H1 (cell line): ENCODE measurements at regions not wholly inside any gene's neighbourhood (a gene's known extent, or its start where the extent isn't known, plus 50 kb on each side); places are given as distances from the start of the nearest gene placed in this dataset.

Experiments used
- CTCF ChIA-PET: fragments of 300-600 bp; sonication (Branson Sonifier 250); formaldehyde crosslinking; loops from one replicate; lab custom pipeline; 2021; ENCODE audit not compliant: partially characterized antibody; lab: Charles Lee
- POLR2A ChIA-PET: fragments of 300-600 bp; sonication (Branson Sonifier 250); formaldehyde crosslinking; loops from one replicate; lab custom pipeline; 2021; ENCODE audit warnings: inconsistent platforms; ENCODE audit not compliant: partially characterized antibody; lab: Charles Lee
- DNase-seq, 2 experiments: peaks; one replicate each; pipeline versions ENCODE4 v3.0.0 to v3.0.0-alpha.2; 2010 to 2022; ENCODE audit warnings: low spot score in 2 of 2, low read depth in 1 of 2, mixed read lengths in 1 of 2
- FAIRE-seq: peaks from 2 replicates; lab custom pipeline; 2011; peaks lifted over from hg19 to GRCh38; lab: Jason Lieb, UNC
- H2AFZ ChIP-seq: 2 replicates; pipeline ENCODE4 v1.8.1; 2012; ENCODE audit warnings: low read length, inconsistent platforms
- H2AK5ac ChIP-seq: 2 replicates; pipeline ENCODE4 v1.6.1; 2013; ENCODE audit warnings: low read depth, low read length
- H2BK120ac ChIP-seq: replicated peaks from 2 replicates; pipeline ENCODE3; 2013; ENCODE audit warnings: low read depth, low read length, inconsistent platforms
- H2BK12ac ChIP-seq: 2 replicates; pipeline ENCODE4 v1.6.1; 2013; ENCODE audit warnings: low read depth, low read length
- H2BK15ac ChIP-seq: 2 replicates; pipeline ENCODE4 v1.6.1; 2013; ENCODE audit warnings: low read length
- H2BK20ac ChIP-seq: 2 replicates; pipeline ENCODE4 v1.6.1; 2013; ENCODE audit warnings: low read length
- H2BK5ac ChIP-seq: 2 replicates; pipeline ENCODE4 v1.6.1; 2013; ENCODE audit warnings: low read depth, low read length
- H3K14ac ChIP-seq: 2 replicates; pipeline ENCODE4 v1.6.1; 2013; ENCODE audit warnings: inconsistent platforms; ENCODE audit not compliant: insufficient read length
- H3K18ac ChIP-seq: 2 replicates; pipeline ENCODE4 v1.6.1; 2013; ENCODE audit warnings: low read length; ENCODE audit errors: extremely low read depth
- H3K23ac ChIP-seq: 2 replicates; pipeline ENCODE4 v1.6.1; 2013; ENCODE audit warnings: inconsistent platforms; ENCODE audit not compliant: insufficient read length
- H3K23me2 ChIP-seq: 2 replicates; pipeline ENCODE4 v1.6.1; 2013; ENCODE audit warnings: low read depth, low read length
- H3K27ac ChIP-seq: 2 replicates; pipeline ENCODE4 v1.6.1; 2011; ENCODE audit warnings: low read depth, low read length, inconsistent platforms
- H3K27me3 ChIP-seq, 4 experiments: replicated peaks in 1 of 4; 1 replicate in 1 of 4; 2 replicates in 3 of 4; pipeline versions ENCODE4 v1.6.1 to v1.8.1; 2011 to 2013; ENCODE audit warnings: low read length in 3 of 4, mild to moderate bottlenecking in 3 of 4, inconsistent platforms in 2 of 4, mixed read lengths in 2 of 4, moderate library complexity in 1 of 4; ENCODE audit not compliant: control insufficient read depth in 3 of 4, insufficient read depth in 3 of 4; ENCODE audit errors: extremely low read depth in 1 of 4
- H3K36me3 ChIP-seq, 4 experiments: 2 replicates each; pipeline versions ENCODE4 v1.6.1 to v1.8.1; 2011 to 2013; ENCODE audit warnings: mild to moderate bottlenecking in 4 of 4, low read length in 3 of 4, moderate library complexity in 2 of 4, control low read depth in 1 of 4, inconsistent platforms in 1 of 4; ENCODE audit not compliant: insufficient read depth in 4 of 4, control insufficient read depth in 2 of 4
- H3K4ac ChIP-seq: replicated peaks from 2 replicates; pipeline ENCODE3; 2013; ENCODE audit warnings: low read length, low read depth, mixed read lengths, inconsistent platforms; ENCODE audit not compliant: insufficient read length
- H3K4me1 ChIP-seq, 4 experiments: replicated peaks in 1 of 4; 1 replicate in 1 of 4; 2 replicates in 3 of 4; pipeline versions ENCODE4 v1.6.1 to v1.8.1; 2011 to 2013; ENCODE audit warnings: low read length in 3 of 4, inconsistent platforms in 2 of 4, mixed read lengths in 1 of 4; ENCODE audit not compliant: insufficient read depth in 4 of 4, control insufficient read depth in 3 of 4
- H3K4me2 ChIP-seq, 2 experiments: 2 replicates each; pipeline versions ENCODE4 v1.6.1 to v1.8.1; 2011 to 2013; ENCODE audit warnings: low read depth in 2 of 2, low read length in 2 of 2, control low read depth in 1 of 2, inconsistent platforms in 1 of 2, mild to moderate bottlenecking in 1 of 2; ENCODE audit not compliant: insufficient read depth in 1 of 2
- H3K4me3 ChIP-seq, 4 experiments: fragments of 200-600, 300-600 bp in 1 of 4; sonication (generic), shearing (Covaris generic), sonication (Bioruptor Twin) in 1 of 4; 2 replicates each; pipeline versions ENCODE4 v1.5.1 to v1.8.1; 2011 to 2016; ENCODE audit warnings: low read length in 4 of 4, low read depth in 3 of 4, control low read depth in 2 of 4, inconsistent platforms in 2 of 4, mild to moderate bottlenecking in 2 of 4, mixed read lengths in 1 of 4, moderate library complexity in 1 of 4; ENCODE audit not compliant: insufficient read depth in 2 of 4; ENCODE audit errors: extremely low read depth in 1 of 4
- H3K56ac ChIP-seq: replicated peaks from 2 replicates; pipeline ENCODE3; 2013; ENCODE audit warnings: low read depth, mild to moderate bottlenecking, mixed read lengths, low read length, inconsistent platforms; ENCODE audit not compliant: insufficient read length
- H3K79me1 ChIP-seq: 2 replicates; pipeline ENCODE4 v1.6.1; 2013; ENCODE audit warnings: low read depth, low read length, control low read depth
- H3K79me2 ChIP-seq, 2 experiments: 2 replicates each; pipeline versions ENCODE4 v1.6.1 to v1.8.1; 2012 to 2013; ENCODE audit warnings: low read length in 2 of 2, mild to moderate bottlenecking in 2 of 2, inconsistent platforms in 1 of 2; ENCODE audit not compliant: insufficient read depth in 2 of 2, control insufficient read depth in 1 of 2
- H3K9ac ChIP-seq, 4 experiments: replicated peaks in 1 of 4; 1 replicate in 1 of 4; 2 replicates in 3 of 4; pipeline versions ENCODE4 v1.6.1 to v1.8.1; 2011 to 2013; ENCODE audit warnings: low read depth in 3 of 4, low read length in 3 of 4, control low read depth in 2 of 4, mild to moderate bottlenecking in 2 of 4, moderate library complexity in 2 of 4, inconsistent platforms in 1 of 4; ENCODE audit errors: extremely low read depth in 1 of 4
- H3K9me3 ChIP-seq, 2 experiments: 2 replicates each; pipeline versions ENCODE4 v1.6.1 to v1.8.1; 2012 to 2013; ENCODE audit warnings: mild to moderate bottlenecking in 2 of 2, moderate library complexity in 2 of 2, control low read depth in 1 of 2, inconsistent platforms in 1 of 2, low read depth in 1 of 2, low read length in 1 of 2, mixed read lengths in 1 of 2; ENCODE audit not compliant: insufficient read depth in 2 of 2
- H4K20me1 ChIP-seq, 2 experiments: replicated peaks in 1 of 2; 2 replicates each; pipeline versions ENCODE3 to v1.8.1; 2011 to 2013; ENCODE audit warnings: inconsistent platforms in 2 of 2, low read length in 2 of 2, mild to moderate bottlenecking in 1 of 2; ENCODE audit not compliant: insufficient read depth in 2 of 2, control insufficient read depth in 1 of 2
- H4K5ac ChIP-seq: 2 replicates; pipeline ENCODE4 v1.6.1; 2013; ENCODE audit warnings: low read length, low read depth, mixed read lengths, inconsistent platforms; ENCODE audit not compliant: insufficient read length
- H4K8ac ChIP-seq: 2 replicates; pipeline ENCODE4 v1.8.0; 2013; ENCODE audit warnings: mild to moderate bottlenecking, moderate library complexity, low read length, inconsistent platforms; ENCODE audit not compliant: insufficient read depth; ENCODE audit errors: extremely low read depth
- H4K91ac ChIP-seq: replicated peaks from 2 replicates; pipeline ENCODE3; 2013; ENCODE audit warnings: low read length, mixed read lengths, inconsistent platforms; ENCODE audit not compliant: insufficient read length
- E2F6 ChIP-seq: IDR thresholded peaks from 2 replicates; pipeline ENCODE4 v1.6.1; 2012; ENCODE audit warnings: inconsistent platforms
- EGR1 ChIP-seq: IDR thresholded peaks from 2 replicates; pipeline ENCODE4 v1.6.1; 2011; ENCODE audit warnings: low read depth, low read length, borderline replicate concordance
- GABPA ChIP-seq: IDR thresholded peaks from 2 replicates; pipeline ENCODE4 v1.6.1; 2011; ENCODE audit warnings: mild to moderate bottlenecking, low read length, moderate library complexity, borderline replicate concordance; ENCODE audit not compliant: insufficient read depth
- MAFK ChIP-seq: IDR thresholded peaks from 2 replicates; pipeline ENCODE4 v1.6.1; 2012; ENCODE audit warnings: low read depth, mild to moderate bottlenecking, improper control_type of control experiment, low read length
- NRF1 ChIP-seq: IDR thresholded peaks from 2 replicates; pipeline ENCODE4 v1.6.1; 2011; ENCODE audit warnings: mild to moderate bottlenecking, low read depth, low read length, improper control_type of control experiment
- SP1 ChIP-seq: IDR thresholded peaks from 2 replicates; pipeline ENCODE4 v1.6.1; 2011; ENCODE audit warnings: low read depth, low read length
- SRF ChIP-seq: IDR thresholded peaks from 2 replicates; pipeline ENCODE4 v1.6.1; 2011; ENCODE audit warnings: mild to moderate bottlenecking, low read depth, low read length, moderate library complexity
- WGBS, 2 experiments: shearing (Covaris generic) in 1 of 2; methylation state at CpG; one replicate each; pipeline versions ENCODE4 v1.1.6 to v1.1.7; 2013 to 2015; ENCODE audit warnings: low lambda C conversion rate in 2 of 2, mixed read lengths in 2 of 2, inconsistent platforms in 1 of 2, low coverage in 1 of 2, missing lambda C conversion rate in 1 of 2; ENCODE audit not compliant: insufficient replicate concordance in 2 of 2, insufficient coverage in 1 of 2, insufficient read length in 1 of 2; ENCODE audit errors: extremely low coverage in 1 of 2, missing lambda C conversion rate in 1 of 2; 5-methylcytosine and 5-hydroxymethylcytosine counted together

- no peaks in the 10 kb centered on the region for H3K9me3 ChIP-seq
- no peaks in the 10 kb centered on the region for H3K23me2 ChIP-seq
- no peak overlapping the region for H3K4ac ChIP-seq
- ChIA-PET POLR2A (no interaction called here), CTCF (interaction anchor here (0.8 kb wide), 1 partner anchor 12 kb away, joined by 3 read pairs; no protein-coding TSS in a partner anchor)
- no peak overlapping the region for H3K27ac ChIP-seq
- WGBS, 2 experiments, result 100% methylated on average over 1 of the region's 1 CpG; no CpG with 5 or more reads in 1 of the 2 experiments
- no peak overlapping the region for H2BK12ac ChIP-seq
- H4K91ac ChIP-seq, result no peak overlapping the region
- H3K14ac ChIP-seq, result no peak overlapping the region
- H2BK5ac ChIP-seq, result no peak overlapping the region
- H3K23ac ChIP-seq, result no peak overlapping the region
- no peak overlapping the region for H2BK15ac ChIP-seq
- H3K4me1 ChIP-seq, result no peaks in the 10 kb centered on the region
- FAIRE-seq, result no peak
- H3K36me3 ChIP-seq, result no peaks in the 10 kb centered on the region
- no peak overlapping the region for H2BK120ac ChIP-seq
- H3K9ac ChIP-seq, result no peak overlapping the region
- H3K27me3 ChIP-seq, result no peaks in the 10 kb centered on the region
- DNase-seq, result no peak
- H4K5ac ChIP-seq, result no peak overlapping the region
- H2BK20ac ChIP-seq, result no peak overlapping the region
- no peaks in the 10 kb centered on the region for H3K79me1 ChIP-seq
- no peak overlapping the region for H2AK5ac ChIP-seq
- H4K8ac ChIP-seq, result no peak overlapping the region
- H2AFZ ChIP-seq, result 0 out of 2 replicates have a peak overlapping the region, but pooled peaks have one; percentile 49
- no peak overlapping the region for H3K56ac ChIP-seq
- no peak overlapping the region for H3K18ac ChIP-seq
- no peaks in the 10 kb centered on the region for H4K20me1 ChIP-seq
- no peak overlapping the region for H3K4me3 ChIP-seq
- no peaks in the 10 kb centered on the region for H3K79me2 ChIP-seq
- no peak overlapping the region for H3K4me2 ChIP-seq
- TF ChIP-seq MAFK (no peak), EGR1 (no peak), NRF1 (no peak), GABPA (no peak), SRF (no peak), E2F6 (no peak), SP1 (no peak)
These were observed 350.9 kb downstream of the ZIC1 start for GRCh38 chr3:147760085-147760484.
